GM12864 (cell line): ENCODE measurements at regions not wholly inside any gene's neighbourhood (a gene's known extent, or its start where the extent isn't known, plus 50 kb on each side); places are given as distances from the start of the nearest gene placed in this dataset.

Experiments used
- DNase-seq: peaks from one replicate; pipeline ENCODE4 v3.0.0-alpha.2; 2011; ENCODE audit warnings: low read depth
- H3K4me3 ChIP-seq: 2 replicates; pipeline ENCODE4 v1.5.1; 2011; ENCODE audit warnings: mild to moderate bottlenecking, low read depth, low read length, control low read depth
- TF ChIP-seq, protein P1 (sequence below): IDR thresholded peaks from 2 replicates; pipeline ENCODE4 v1.5.1; 2011; ENCODE audit warnings: low read depth, mild to moderate bottlenecking, moderate library complexity, low read length, control low read depth, inconsistent platforms; ENCODE audit errors: missing control alignments

DNA sequence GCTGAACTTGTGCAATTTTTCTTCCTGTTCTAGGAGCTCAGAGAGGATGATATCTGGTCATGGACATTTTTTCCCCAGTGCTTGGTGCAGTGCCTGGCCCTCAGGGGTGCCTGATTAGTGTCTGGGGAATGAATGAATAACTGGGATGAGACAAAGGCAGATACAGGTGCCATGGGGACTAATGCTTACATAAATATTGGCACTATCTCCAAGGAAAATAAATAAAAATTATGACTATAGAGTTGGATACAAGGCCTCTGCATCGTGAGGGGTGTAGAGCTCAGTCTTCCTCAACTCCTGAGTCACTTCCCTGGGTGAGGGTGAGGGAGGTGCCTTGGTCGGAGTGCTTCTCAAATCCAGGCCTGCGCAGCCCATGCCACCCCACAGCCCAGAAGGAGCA, 188.6 kb downstream of the KCNA5 start:
- DNase-seq, result no peak
- no peak overlapping the region for H3K4me3 ChIP-seq
- TF ChIP-seq, protein P1, sequence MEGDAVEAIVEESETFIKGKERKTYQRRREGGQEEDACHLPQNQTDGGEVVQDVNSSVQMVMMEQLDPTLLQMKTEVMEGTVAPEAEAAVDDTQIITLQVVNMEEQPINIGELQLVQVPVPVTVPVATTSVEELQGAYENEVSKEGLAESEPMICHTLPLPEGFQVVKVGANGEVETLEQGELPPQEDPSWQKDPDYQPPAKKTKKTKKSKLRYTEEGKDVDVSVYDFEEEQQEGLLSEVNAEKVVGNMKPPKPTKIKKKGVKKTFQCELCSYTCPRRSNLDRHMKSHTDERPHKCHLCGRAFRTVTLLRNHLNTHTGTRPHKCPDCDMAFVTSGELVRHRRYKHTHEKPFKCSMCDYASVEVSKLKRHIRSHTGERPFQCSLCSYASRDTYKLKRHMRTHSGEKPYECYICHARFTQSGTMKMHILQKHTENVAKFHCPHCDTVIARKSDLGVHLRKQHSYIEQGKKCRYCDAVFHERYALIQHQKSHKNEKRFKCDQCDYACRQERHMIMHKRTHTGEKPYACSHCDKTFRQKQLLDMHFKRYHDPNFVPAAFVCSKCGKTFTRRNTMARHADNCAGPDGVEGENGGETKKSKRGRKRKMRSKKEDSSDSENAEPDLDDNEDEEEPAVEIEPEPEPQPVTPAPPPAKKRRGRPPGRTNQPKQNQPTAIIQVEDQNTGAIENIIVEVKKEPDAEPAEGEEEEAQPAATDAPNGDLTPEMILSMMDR, result no peak

DNA sequence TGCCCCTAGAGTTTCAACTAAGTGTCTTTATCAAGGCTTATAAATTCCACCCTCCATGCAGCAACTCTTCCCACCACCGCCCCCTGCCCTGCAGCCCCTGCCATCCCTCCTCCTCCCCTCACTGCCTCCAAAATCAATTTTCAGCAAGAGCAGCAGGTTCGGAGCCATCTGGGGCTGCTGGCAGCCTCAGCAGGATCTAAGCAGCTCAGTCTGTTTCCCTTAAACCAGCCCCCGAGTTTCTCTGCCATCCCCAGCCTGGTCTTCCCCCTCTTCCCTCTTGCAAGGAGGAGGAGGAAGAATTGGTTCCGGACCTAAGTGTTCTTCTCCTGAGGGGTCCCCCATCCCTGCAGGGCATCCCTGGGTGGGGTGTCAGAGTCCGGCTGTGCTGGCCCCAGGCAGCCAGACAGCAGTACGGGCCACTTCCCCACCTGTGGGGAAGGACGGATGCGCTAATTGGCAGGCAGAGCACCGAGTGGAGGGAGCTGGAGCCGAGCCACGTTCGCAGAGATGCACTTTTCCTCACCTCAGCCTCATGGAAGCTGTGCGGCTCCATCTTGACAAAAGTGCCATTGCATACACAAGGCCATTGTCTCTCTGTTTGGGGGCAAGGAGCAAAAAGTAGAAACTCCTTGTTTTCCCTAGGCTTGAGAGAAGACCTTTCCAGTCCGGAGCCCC, 189.3 kb downstream of the KCNA5 start:
- TF ChIP-seq, protein P1, result no peak
- no peak for DNase-seq
- no peak overlapping the region for H3K4me3 ChIP-seq

DNA sequence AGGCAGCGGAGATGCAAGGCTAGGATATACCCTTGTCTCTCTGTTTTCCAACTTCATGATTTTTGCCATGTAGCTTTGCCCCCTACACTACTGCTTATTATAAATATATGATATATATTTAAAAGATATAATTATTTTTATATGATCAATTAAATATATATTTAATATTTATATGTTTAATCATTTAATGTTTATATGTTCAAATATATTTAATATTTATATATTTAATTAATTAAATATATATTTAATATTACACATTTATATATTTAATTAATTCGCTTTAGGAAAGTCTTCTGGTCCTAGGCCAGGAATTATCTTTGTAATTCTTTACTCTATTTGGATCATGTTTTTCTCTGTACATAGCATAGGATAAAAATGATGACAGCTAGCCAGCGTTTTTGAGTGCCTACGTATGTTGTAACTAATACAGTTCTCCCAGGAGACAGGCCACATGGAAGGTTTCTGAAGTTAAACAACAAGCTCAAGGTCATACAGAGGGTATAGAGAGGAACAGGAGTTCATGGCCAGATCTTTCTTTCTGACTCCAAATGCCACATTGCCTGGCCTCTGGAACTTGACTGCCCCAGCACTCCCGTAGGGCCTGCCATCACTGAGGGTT, 192.5 kb downstream of the KCNA5 start:
- TF ChIP-seq, protein P1, result no peak
- no peak for DNase-seq
- no peak overlapping the region for H3K4me3 ChIP-seq

DNA sequence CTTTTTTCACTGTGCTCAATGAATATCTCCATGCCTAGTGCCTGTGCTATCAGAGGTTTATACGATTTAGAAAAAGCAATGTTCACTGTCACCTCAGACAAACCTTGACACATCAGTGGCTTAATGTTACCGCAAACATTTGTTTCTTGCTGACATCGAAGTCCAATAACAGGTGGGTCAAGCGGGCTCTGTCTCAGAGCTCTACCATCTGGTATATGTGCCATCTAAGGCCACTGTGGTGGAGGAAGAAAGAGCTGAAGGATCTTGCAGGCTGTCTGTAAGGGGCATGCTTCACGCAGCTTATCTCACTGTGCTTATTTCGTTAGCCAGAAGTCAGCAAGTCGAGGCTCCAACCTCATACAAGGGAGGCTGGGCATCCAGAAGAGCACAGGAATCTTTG, 189.5 kb upstream of the NTF3 start:
- H3K4me3 ChIP-seq, result no peak overlapping the region
- DNase-seq, result no peak
- TF ChIP-seq, protein P1, result no peak

DNA sequence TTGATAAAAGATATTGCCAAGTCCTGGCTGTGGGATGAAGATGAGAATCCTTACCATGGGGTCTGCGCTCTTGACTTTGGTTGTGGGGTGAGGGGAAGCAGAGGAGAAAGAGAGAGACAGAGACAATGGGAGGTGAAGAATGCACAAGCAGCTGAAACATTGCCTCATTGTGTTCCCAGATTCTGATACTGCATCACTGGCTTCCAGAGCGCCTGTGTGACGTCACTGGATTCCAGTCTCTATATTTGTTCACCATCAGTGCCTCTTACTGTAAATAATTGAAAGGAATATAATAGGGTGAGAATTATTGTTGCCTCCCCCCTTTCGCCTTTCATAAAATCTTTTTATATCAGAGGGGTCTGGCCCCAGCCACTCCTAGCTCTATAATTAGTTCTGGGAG, 188.9 kb upstream of the NTF3 start:
- TF ChIP-seq, protein P1, result no peak
- no peak for DNase-seq

DNA sequence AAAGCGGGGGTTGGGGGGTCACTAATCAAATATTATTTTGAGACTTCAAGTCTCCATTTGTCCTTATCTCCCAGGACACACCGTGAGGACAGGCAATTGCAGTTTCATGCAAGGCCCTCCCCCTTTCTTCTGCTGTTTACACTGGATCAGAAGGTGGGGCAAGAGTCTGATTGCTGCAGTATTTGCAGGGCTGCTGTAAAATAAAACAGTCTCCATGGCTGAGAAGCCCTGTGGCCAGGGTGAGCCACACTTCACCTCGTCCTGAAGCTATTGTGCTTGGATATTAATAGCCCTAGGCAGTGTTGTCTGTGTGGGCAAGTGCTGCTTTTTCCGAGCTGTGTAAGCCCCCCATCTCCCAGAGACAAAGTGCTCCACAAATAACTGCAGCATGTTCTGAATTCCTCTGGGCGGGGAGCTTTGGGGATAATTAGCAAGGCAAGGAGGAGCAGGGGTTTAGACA, 187.4 kb upstream of the NTF3 start:
- DNase-seq, result no peak
- TF ChIP-seq, protein P1, result no peak
- no peak overlapping the region for H3K4me3 ChIP-seq

More for the DNA sequence above, 188.9 kb upstream of the NTF3 start:
- H3K4me3 ChIP-seq, result no peak overlapping the region

DNA sequence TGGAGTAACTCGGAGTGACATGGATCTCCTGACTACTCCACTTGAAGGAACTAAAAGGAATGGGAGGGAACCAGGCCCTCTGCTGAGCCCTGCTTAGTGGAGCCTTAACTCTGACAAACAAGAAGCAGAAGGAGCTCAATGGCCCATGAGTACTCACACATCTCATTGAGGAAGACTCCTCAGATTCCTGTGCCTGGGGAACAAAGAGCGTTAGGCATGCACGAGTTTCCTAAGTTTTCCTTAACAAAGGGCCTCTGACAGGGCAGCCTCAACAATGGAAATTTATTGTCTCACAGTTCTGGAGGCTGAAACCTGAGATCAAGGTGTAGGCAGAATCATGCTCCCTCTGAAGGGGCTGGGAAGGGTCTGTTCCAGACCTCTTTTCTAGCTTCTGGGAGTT, 185.7 kb upstream of the NTF3 start:
- DNase-seq, result no peak
- TF ChIP-seq, protein P1, result no peak

More for the DNA sequence above, 185.7 kb upstream of the NTF3 start:
- no peak overlapping the region for H3K4me3 ChIP-seq
